Activated B cell treated with CpG ODN at 0.5 μM for 24 hours (primary cell): ENCODE measurements at regions not wholly inside any gene's neighbourhood (a gene's known extent, or its start where the extent isn't known, plus 50 kb on each side); places are given as distances from the start of the nearest gene placed in this dataset.

Experiments used
- ATAC-seq: fragments of 200-7000 bp; cut with Tn5 transposase; one replicate; pipeline ENCODE4 v1.10.0; 2021; ENCODE audit warnings: low read depth, mild to moderate bottlenecking, moderate library complexity
- CTCF ChIA-PET: fragments of 350-600 bp; sonication (Branson Sonifier 250); formaldehyde crosslinking; loops from one replicate; lab custom pipeline; 2021; ENCODE audit warnings: antibody characterized with exemption; lab: Charles Lee
- POLR2A ChIA-PET: fragments of 350-600 bp; sonication (Branson Sonifier 250); formaldehyde crosslinking; loops from one replicate; lab custom pipeline; 2021; ENCODE audit warnings: antibody characterized with exemption; lab: Charles Lee
- DNase-seq: peaks from one replicate; pipeline ENCODE4 v3.0.0; 2022
- H3K27ac Mint-ChIP-seq: one replicate; pipeline ENCODE4 v1.8.0; 2020; ENCODE audit warnings: mixed read lengths
- H3K27me3 Mint-ChIP-seq: one replicate; pipeline ENCODE4 v1.8.0; 2021; ENCODE audit warnings: mixed read lengths
- H3K36me3 Mint-ChIP-seq: one replicate; pipeline ENCODE4 v1.8.0; 2021; ENCODE audit warnings: low read depth, mixed read lengths
- H3K4me1 Mint-ChIP-seq: one replicate; pipeline ENCODE4 v1.8.0; 2021; ENCODE audit warnings: mixed read lengths
- H3K4me3 Mint-ChIP-seq: one replicate; pipeline ENCODE4 v1.8.0; 2020; ENCODE audit warnings: mild to moderate bottlenecking, mixed read lengths
- H3K9me3 Mint-ChIP-seq: one replicate; pipeline ENCODE4 v1.8.0; 2020; ENCODE audit warnings: mixed read lengths
- CTCF ChIP-seq: fragments of 200-600 bp; IDR thresholded peaks from one replicate; pipeline ENCODE4 v1.8.0; 2022; ENCODE audit warnings: antibody characterized with exemption, mild to moderate bottlenecking
- intact Hi-C: fragments of 100-400 bp; cut with micrococcal nuclease; formaldehyde crosslinking; loops from one replicate; pipeline ENCODE4 v1.15.1; 2024

GRCh38 chr10:21090609-21091082, 193.5 kb upstream of the NEBL start:
- DNase-seq (no peak), ATAC-seq (no peak)
- Mint-ChIP-seq H3K4me3 (no peak overlapping the region), H3K27me3 (no peaks in the 10 kb centered on the region), H3K4me1 (no peaks in the 10 kb centered on the region), H3K9me3 (no peaks in the 10 kb centered on the region), H3K27ac (no peak overlapping the region), H3K36me3 (no peaks in the 10 kb centered on the region)
- CTCF ChIA-PET: no interaction called here
- intact Hi-C loops: no loop called here
- TF ChIP-seq CTCF: no peak
- POLR2A ChIA-PET: no interaction called here

- no peaks in the 10 kb centered on the region for H3K27me3 Mint-ChIP-seq
- intact Hi-C loops: no loop called here
- POLR2A ChIA-PET: no interaction called here
- no peaks in the 10 kb centered on the region for H3K9me3 Mint-ChIP-seq
- ATAC-seq (no peak), DNase-seq (no peak)
- no peak for TF ChIP-seq CTCF
- CTCF ChIA-PET: no interaction called here
- no peak overlapping the region for H3K27ac Mint-ChIP-seq
- H3K4me3 Mint-ChIP-seq: no peak overlapping the region
- H3K36me3 Mint-ChIP-seq: no peaks in the 10 kb centered on the region
- H3K4me1 Mint-ChIP-seq: no peaks in the 10 kb centered on the region
Measured at GRCh38 chr10:21087476-21087875, 190.4 kb upstream of the NEBL start.

GRCh38 chr10:21084700-21085099, 187.6 kb upstream of the NEBL start:
- TF ChIP-seq CTCF: no peak
- H3K4me1 Mint-ChIP-seq: no peaks in the 10 kb centered on the region
- H3K4me3 Mint-ChIP-seq: no peak overlapping the region
- H3K9me3 Mint-ChIP-seq: no peaks in the 10 kb centered on the region
- H3K36me3 Mint-ChIP-seq: no peaks in the 10 kb centered on the region
- ChIA-PET POLR2A (no interaction called here), CTCF (no interaction called here)
- peaks cover 1% of the 10 kb centered on the region for H3K27me3 Mint-ChIP-seq
- ATAC-seq: no peak
- intact Hi-C loops: no loop called here
- DNase-seq: no peak
- H3K27ac Mint-ChIP-seq: no peak overlapping the region

GRCh38 chr10:21083861-21084260, 186.8 kb upstream of the NEBL start:
- no peaks in the 10 kb centered on the region for H3K4me1 Mint-ChIP-seq
- H3K36me3 Mint-ChIP-seq: no peaks in the 10 kb centered on the region
- ChIA-PET POLR2A (no interaction called here), CTCF (no interaction called here)
- TF ChIP-seq CTCF: no peak
- H3K27me3 Mint-ChIP-seq: peaks cover 1% of the 10 kb centered on the region
- intact Hi-C loops: no loop called here
- no peak for DNase-seq
- H3K9me3 Mint-ChIP-seq: no peaks in the 10 kb centered on the region
- H3K4me3 Mint-ChIP-seq: no peak overlapping the region
- no peak overlapping the region for H3K27ac Mint-ChIP-seq
- ATAC-seq: no peak

GRCh38 chr10:21082206-21082605, 185.1 kb upstream of the NEBL start:
- H3K4me3 Mint-ChIP-seq: no peak overlapping the region
- H3K9me3 Mint-ChIP-seq: no peaks in the 10 kb centered on the region
- H3K36me3 Mint-ChIP-seq: no peaks in the 10 kb centered on the region
- CTCF ChIA-PET: no interaction called here
- POLR2A ChIA-PET: no interaction called here
- intact Hi-C loops: no loop called here
- peaks cover 1% of the 10 kb centered on the region for H3K27me3 Mint-ChIP-seq
- DNase-seq (no peak), ATAC-seq (no peak)
- no peaks in the 10 kb centered on the region for H3K4me1 Mint-ChIP-seq
- TF ChIP-seq CTCF: no peak
- no peak overlapping the region for H3K27ac Mint-ChIP-seq
